Heart right ventricle (tissue), 16 donors: ENCODE measurements at regions not wholly inside any gene's neighbourhood (a gene's known extent, or its start where the extent isn't known, plus 50 kb on each side); places are given as distances from the start of the nearest gene placed in this dataset.
"Not testable (repeated sequence)": the region's sequence is repeated elsewhere in the genome, so short reads cannot be mapped to it uniquely, and the experiment has no call there.

Experiments used
- ATAC-seq, 8 donors: fragments of 200-7000 bp; cut with Tn5 transposase; one replicate each; pipeline ENCODE4 v1.9.1; 2020; ENCODE audit warnings: mild to moderate bottlenecking in 8 of 8, moderate library complexity in 8 of 8, moderate number of reproducible peaks in 1 of 8
- DNase-seq, 2 donors: peaks; one replicate each; pipeline ENCODE4 v3.0.0-alpha.2; 2020
- H3K27ac ChIP-seq, 10 donors: fragments of 200-600 bp; sonication (generic) in 2 of 10; one replicate each; pipeline versions ENCODE4 v1.5.0 to v1.8.0; 2020 to 2022; ENCODE audit warnings: mild to moderate bottlenecking in 3 of 10
- H3K27me3 ChIP-seq, 7 donors: fragments of 200-600 bp; one replicate each; pipeline ENCODE4 v1.8.0; 2021 to 2022; ENCODE audit warnings: mild to moderate bottlenecking in 2 of 7
- H3K36me3 ChIP-seq, 9 donors: fragments of 200-600 bp; sonication (generic) in 1 of 9; one replicate each; pipeline versions ENCODE4 v1.5.0 to v1.8.0; 2020 to 2022; ENCODE audit warnings: mild to moderate bottlenecking in 2 of 9
- H3K4me1 ChIP-seq, 9 donors: fragments of 200-600 bp; sonication (generic) in 1 of 9; one replicate each; pipeline versions ENCODE4 v1.5.0 to v1.8.0; 2020 to 2022; ENCODE audit warnings: mild to moderate bottlenecking in 4 of 9
- H3K4me3 ChIP-seq, 10 donors: fragments of 200-600 bp; sonication (generic) in 2 of 10; one replicate each; pipeline versions ENCODE4 v1.5.0 to v1.8.0; 2020 to 2022; ENCODE audit warnings: mild to moderate bottlenecking in 7 of 10, moderate library complexity in 2 of 10
- H3K9me3 ChIP-seq, 11 donors: fragments of 200-600 bp in 10 of 11; sonication (generic) in 2 of 11; one replicate each; pipeline versions ENCODE4 v1.5.0 to v1.8.0; 2013 to 2022; ENCODE audit warnings: mild to moderate bottlenecking in 2 of 11, control low read depth in 1 of 11, moderate library complexity in 1 of 11
- CTCF ChIP-seq, 9 donors: fragments of 200-600 bp; sonication (generic) in 2 of 9; IDR thresholded peaks; one replicate each; pipeline versions ENCODE4 v1.5.0 to v1.8.0; 2021 to 2022; ENCODE audit warnings: antibody characterized with exemption in 9 of 9, mild to moderate bottlenecking in 5 of 9, moderate library complexity in 1 of 9
- WGBS, 2 donors: extraction: QIAGEN DNeasy Blood & Tissue Kit; methylation state at CpG; one replicate each; pipeline ENCODE4 v1.1.7; 2013; ENCODE audit warnings: inconsistent platforms in 1 of 2; 5-methylcytosine and 5-hydroxymethylcytosine counted together
- intact Hi-C, 10 donors: fragments of 100-400 bp; cut with DNase I; formaldehyde crosslinking; loops; one replicate each; pipeline versions ENCODE4 v1.11.1 to v1.14.2; 2022
- donor health status: Arrhythmogenic right ventricular cardiomyopathy.
- donor health status: ischemic (EF 13 %, LVEDD 7.1; RV severe dilation, severe dysfunction).
- donor health status: healthy with polysubstance abuse.
- donor health status: DM: no; HTN: yes; CAD: no.
- donor health status: DM: no; HTN: no; CAD: no.
- donor health status: ischemic (EF 25% LVEDD 6.9; RV normal size, moderate dysfunction).
- donor health status: ischemic (EF 25% LVEDD 5.7; RV mildly dilated, moderate dysfunction).
- donor health status: healthy.
- donor health status: DM: yes; HTN: yes; CAD: no.
- donor health status: Ischemic cardiomyopathy.
- donor health status: ischemic (EF 35%, LVEDD 5.7; RV mildly dilated, moderate dysfunction).
- donor health status: nonischemic (EF 11% LVEDD 7.7; RV severe dilation, severe dysfunction).
- donor health status: DM: yes; HTN: yes; CAD: no.
- donor health status: PGD.
- donor health status: ischemic (EF 29% LVEDD 5.4; RV normal size, mild dysfunction).
- donor health status: nonischemic (EF 23%, LVEDD 6.1; RV moderate dilation, normal function).

GRCh38 chr14:106774889-106775480 lies 1248.6 kb downstream of the TMEM121 start:
- H3K4me3 ChIP-seq, H3K36me3 ChIP-seq, intact Hi-C loops, H3K27ac ChIP-seq, ATAC-seq, H3K9me3 ChIP-seq, H3K4me1 ChIP-seq: not testable (repeated sequence)
- DNase-seq: peak in 1 of 2 donors; percentile 25
- WGBS, 2 donors: 37 to 50% methylated on average over 11 of the region's 11 CpGs
- TF ChIP-seq CTCF (IDR thresholded peaks at IDR 0.05): peak in 7 of 9 donors; percentile 12 to 49 (median 38)
- peaks cover 0 to 28% (median 7%) of the 10 kb centered on the region in 7 donors for H3K27me3 ChIP-seq

GRCh38 chr14:106776395-106776983 lies 1250.1 kb downstream of the TMEM121 start:
- Histone ChIP-seq H3K4me3 (no peak overlapping the region), H3K27ac (no peak overlapping the region), H3K4me1 (no peaks in the 10 kb centered on the region), H3K36me3 (no peaks in the 10 kb centered on the region), H3K9me3 (no peaks in the 10 kb centered on the region), H3K27me3 (peaks cover 0 to 28% (median 7%) of the 10 kb centered on the region in 7 donors)
- 13 to 52% methylated on average over 4 of the region's 4 CpGs for WGBS, 2 donors
- intact Hi-C loops: no loop called here
- no peak for DNase-seq
- ATAC-seq: no peak
- no peak for TF ChIP-seq CTCF (IDR thresholded peaks at IDR 0.05)

GRCh38 chr14:106778986-106779385 lies 1252.6 kb downstream of the TMEM121 start:
- ATAC-seq: no peak
- Histone ChIP-seq H3K4me3 (no peak overlapping the region), H3K36me3 (no peaks in the 10 kb centered on the region), H3K27me3 (peaks cover 0 to 28% (median 7%) of the 10 kb centered on the region in 7 donors), H3K27ac (no peak overlapping the region), H3K4me1 (no peaks in the 10 kb centered on the region), H3K9me3 (no peaks in the 10 kb centered on the region)
- TF ChIP-seq CTCF (IDR thresholded peaks at IDR 0.05): no peak
- intact Hi-C loops: no loop called here
- no peak for DNase-seq

- DNase-seq (no peak), ATAC-seq (no peak)
- no peak for TF ChIP-seq CTCF (IDR thresholded peaks at IDR 0.05)
- Histone ChIP-seq H3K27me3 (peaks cover 0 to 53% (median 6%) of the 10 kb centered on the region in 7 donors), H3K4me3 (no peak overlapping the region), H3K9me3 (no peaks in the 10 kb centered on the region), H3K27ac (no peak overlapping the region), H3K4me1 (no peaks in the 10 kb centered on the region), H3K36me3 (no peaks in the 10 kb centered on the region)
- intact Hi-C loops: no loop called here
- WGBS, 2 donors: 14 to 19% methylated on average over 1 of the region's 1 CpG
These were observed 1260.3 kb downstream of the TMEM121 start for GRCh38 chr14:106786697-106787096.
